ENCODE measurements at regions not wholly inside any gene's neighbourhood (a gene's known extent, or its start where the extent isn't known, plus 50 kb on each side); places are given as distances from the start of the nearest gene placed in this dataset.
"Not testable (repeated sequence)": the region's sequence is repeated elsewhere in the genome, so short reads cannot be mapped to it uniquely, and the experiment has no call there.

- CTCF ChIA-PET = no interaction called here
- TF ChIP-seq SIN3A (IDR thresholded peaks at IDR 0.05; ENCODE audit: borderline replicate concordance, insufficient read depth, low read depth, low read length) (no peak), TCF7L2 (IDR thresholded peaks at IDR 0.05; ENCODE audit: low read depth, low read length) (no peak), POLR2AphosphoS5 (IDR thresholded peaks at IDR 0.05; ENCODE audit: low read depth, low read length) (no peak)
- TF ChIP-seq, protein P1, sequence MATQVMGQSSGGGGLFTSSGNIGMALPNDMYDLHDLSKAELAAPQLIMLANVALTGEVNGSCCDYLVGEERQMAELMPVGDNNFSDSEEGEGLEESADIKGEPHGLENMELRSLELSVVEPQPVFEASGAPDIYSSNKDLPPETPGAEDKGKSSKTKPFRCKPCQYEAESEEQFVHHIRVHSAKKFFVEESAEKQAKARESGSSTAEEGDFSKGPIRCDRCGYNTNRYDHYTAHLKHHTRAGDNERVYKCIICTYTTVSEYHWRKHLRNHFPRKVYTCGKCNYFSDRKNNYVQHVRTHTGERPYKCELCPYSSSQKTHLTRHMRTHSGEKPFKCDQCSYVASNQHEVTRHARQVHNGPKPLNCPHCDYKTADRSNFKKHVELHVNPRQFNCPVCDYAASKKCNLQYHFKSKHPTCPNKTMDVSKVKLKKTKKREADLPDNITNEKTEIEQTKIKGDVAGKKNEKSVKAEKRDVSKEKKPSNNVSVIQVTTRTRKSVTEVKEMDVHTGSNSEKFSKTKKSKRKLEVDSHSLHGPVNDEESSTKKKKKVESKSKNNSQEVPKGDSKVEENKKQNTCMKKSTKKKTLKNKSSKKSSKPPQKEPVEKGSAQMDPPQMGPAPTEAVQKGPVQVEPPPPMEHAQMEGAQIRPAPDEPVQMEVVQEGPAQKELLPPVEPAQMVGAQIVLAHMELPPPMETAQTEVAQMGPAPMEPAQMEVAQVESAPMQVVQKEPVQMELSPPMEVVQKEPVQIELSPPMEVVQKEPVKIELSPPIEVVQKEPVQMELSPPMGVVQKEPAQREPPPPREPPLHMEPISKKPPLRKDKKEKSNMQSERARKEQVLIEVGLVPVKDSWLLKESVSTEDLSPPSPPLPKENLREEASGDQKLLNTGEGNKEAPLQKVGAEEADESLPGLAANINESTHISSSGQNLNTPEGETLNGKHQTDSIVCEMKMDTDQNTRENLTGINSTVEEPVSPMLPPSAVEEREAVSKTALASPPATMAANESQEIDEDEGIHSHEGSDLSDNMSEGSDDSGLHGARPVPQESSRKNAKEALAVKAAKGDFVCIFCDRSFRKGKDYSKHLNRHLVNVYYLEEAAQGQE (IDR thresholded peaks at IDR 0.05; ENCODE audit: insufficient read depth in 1 of 2, low read depth in 2 of 2, low read length in 1 of 2) = no peak
- TF ChIP-seq, protein P2, sequence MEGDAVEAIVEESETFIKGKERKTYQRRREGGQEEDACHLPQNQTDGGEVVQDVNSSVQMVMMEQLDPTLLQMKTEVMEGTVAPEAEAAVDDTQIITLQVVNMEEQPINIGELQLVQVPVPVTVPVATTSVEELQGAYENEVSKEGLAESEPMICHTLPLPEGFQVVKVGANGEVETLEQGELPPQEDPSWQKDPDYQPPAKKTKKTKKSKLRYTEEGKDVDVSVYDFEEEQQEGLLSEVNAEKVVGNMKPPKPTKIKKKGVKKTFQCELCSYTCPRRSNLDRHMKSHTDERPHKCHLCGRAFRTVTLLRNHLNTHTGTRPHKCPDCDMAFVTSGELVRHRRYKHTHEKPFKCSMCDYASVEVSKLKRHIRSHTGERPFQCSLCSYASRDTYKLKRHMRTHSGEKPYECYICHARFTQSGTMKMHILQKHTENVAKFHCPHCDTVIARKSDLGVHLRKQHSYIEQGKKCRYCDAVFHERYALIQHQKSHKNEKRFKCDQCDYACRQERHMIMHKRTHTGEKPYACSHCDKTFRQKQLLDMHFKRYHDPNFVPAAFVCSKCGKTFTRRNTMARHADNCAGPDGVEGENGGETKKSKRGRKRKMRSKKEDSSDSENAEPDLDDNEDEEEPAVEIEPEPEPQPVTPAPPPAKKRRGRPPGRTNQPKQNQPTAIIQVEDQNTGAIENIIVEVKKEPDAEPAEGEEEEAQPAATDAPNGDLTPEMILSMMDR (IDR thresholded peaks at IDR 0.05) = no peak
- Histone ChIP-seq H3K4me3 (ENCODE audit: low read depth in 2 of 2, low read length in 2 of 2) (no peak overlapping the region), H3K27ac (ENCODE audit: low read length) (no peak overlapping the region), H3K27me3 (ENCODE audit: control insufficient read depth, insufficient read depth, low read length) (no peaks in the 10 kb centered on the region), H3K36me3 (ENCODE audit: control insufficient read depth, insufficient read depth, low read length) (no peaks in the 10 kb centered on the region), H3K9me3 (ENCODE audit: control insufficient read depth, insufficient read depth, low read depth, low read length) (no peaks in the 10 kb centered on the region), H3K4me1 (ENCODE audit: control insufficient read depth, insufficient read depth, low read length) (no peaks in the 10 kb centered on the region)
- DNase-seq (ENCODE audit: low read depth, low spot score) (no peak), ATAC-seq (no peak)
- POLR2A ChIA-PET = no interaction called here
- in situ Hi-C loops (cut with HindIII; ENCODE audit: low pct_unique_long_range_greater_than_20kb, low sequenced_read_pairs) (no loop called here), intact Hi-C loops (cut with micrococcal nuclease; ENCODE audit: unreplicated experiment) (no loop called here)
- BruUV-seq (replicated peaks) = no TSS peak
These were observed 57.8 kb upstream of the CACNA2D1 start for GRCh38 chr7:82501346-82501745.

- H3K9me3 ChIP-seq (ENCODE audit: control insufficient read depth, insufficient read depth, low read depth, low read length); DNase-seq (ENCODE audit: low read depth, low spot score); ATAC-seq; POLR2A ChIA-PET; H3K27ac ChIP-seq (ENCODE audit: low read length); H3K36me3 ChIP-seq (ENCODE audit: control insufficient read depth, insufficient read depth, low read length); H3K4me3 ChIP-seq (ENCODE audit: low read depth in 2 of 2, low read length in 2 of 2); BruUV-seq (replicated peaks); in situ Hi-C loops (cut with HindIII; ENCODE audit: low pct_unique_long_range_greater_than_20kb, low sequenced_read_pairs); H3K27me3 ChIP-seq (ENCODE audit: control insufficient read depth, insufficient read depth, low read length); CTCF ChIA-PET; H3K4me1 ChIP-seq (ENCODE audit: control insufficient read depth, insufficient read depth, low read length); intact Hi-C loops (cut with micrococcal nuclease; ENCODE audit: unreplicated experiment): not testable (repeated sequence)
These were observed 56.0 kb upstream of the CACNA2D1 start for GRCh38 chr7:82499546-82499945.

DNA sequence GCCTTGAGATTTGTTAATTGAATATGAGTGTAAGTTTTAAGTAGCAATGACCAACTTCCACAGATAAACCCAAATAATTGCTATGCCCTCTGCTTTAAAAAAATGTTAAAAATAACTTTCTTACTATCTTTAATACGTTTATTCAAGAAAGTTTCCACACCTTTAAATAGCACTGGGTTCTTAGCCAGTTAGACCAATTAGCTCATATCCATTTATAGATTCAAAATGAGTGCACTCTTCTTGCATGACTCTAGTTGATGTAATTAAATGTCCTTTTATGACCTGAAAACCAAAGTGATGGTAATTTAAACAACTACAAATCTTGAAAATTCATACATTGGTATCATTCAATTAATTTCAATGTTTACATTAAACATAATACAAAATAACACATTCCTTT lies 50.8 kb upstream of the CACNA2D1 start:
- CTCF ChIA-PET = no interaction called here
- TF ChIP-seq POLR2AphosphoS5 (IDR thresholded peaks at IDR 0.05; ENCODE audit: low read depth, low read length) (no peak), SIN3A (IDR thresholded peaks at IDR 0.05; ENCODE audit: borderline replicate concordance, insufficient read depth, low read depth, low read length) (no peak), TCF7L2 (IDR thresholded peaks at IDR 0.05; ENCODE audit: low read depth, low read length) (no peak)
- TF ChIP-seq, protein P2 (IDR thresholded peaks at IDR 0.05) = no peak
- TF ChIP-seq, protein P1 (IDR thresholded peaks at IDR 0.05; ENCODE audit: insufficient read depth in 1 of 2, low read depth in 2 of 2, low read length in 1 of 2) = no peak
- intact Hi-C loops (cut with micrococcal nuclease; ENCODE audit: unreplicated experiment) = no loop called here
- no TSS peak for BruUV-seq (replicated peaks)
- ATAC-seq = no peak
- no peaks in the 10 kb centered on the region for H3K27me3 ChIP-seq (ENCODE audit: control insufficient read depth, insufficient read depth, low read length)
- H3K9me3 ChIP-seq (ENCODE audit: control insufficient read depth, insufficient read depth, low read depth, low read length) = no peaks in the 10 kb centered on the region
- no peak overlapping the region for H3K27ac ChIP-seq (ENCODE audit: low read length)
- H3K4me1 ChIP-seq (ENCODE audit: control insufficient read depth, insufficient read depth, low read length) = no peaks in the 10 kb centered on the region
- no peak overlapping the region for H3K4me3 ChIP-seq (ENCODE audit: low read depth in 2 of 2, low read length in 2 of 2)
- no peaks in the 10 kb centered on the region for H3K36me3 ChIP-seq (ENCODE audit: control insufficient read depth, insufficient read depth, low read length)
- POLR2A ChIA-PET = no interaction called here
- no peak for DNase-seq (ENCODE audit: low read depth, low spot score)
- in situ Hi-C loops (cut with HindIII; ENCODE audit: low pct_unique_long_range_greater_than_20kb, low sequenced_read_pairs) = no loop called here
